K562 (cell line): ENCODE measurements at regions not wholly inside any gene's neighbourhood (a gene's known extent, or its start where the extent isn't known, plus 50 kb on each side); places are given as distances from the start of the nearest gene placed in this dataset.

Experiments
- ATAC-seq: fragments of 200-7000 bp; cut with Tn5 transposase; 3 replicates; pipeline ENCODE4 v1.9.1; 2020; ENCODE audit warnings: moderate library complexity
- BruUV-seq: library from RNA; stranded (reverse); fragments of 400-500 nt; replicated peaks from 2 replicates; lab custom pipeline; 2021; lab: Mats Ljungman, UMichigan
- CTCF ChIA-PET: fragments of 300-600 bp; formaldehyde crosslinking; extraction: SDS; loops from one replicate; lab custom pipeline; 2021; ENCODE audit warnings: low intra/inter-chr PET ratio; lab: Yijun Ruan, JAX
- POLR2A ChIA-PET: fragments of 300-600, 350-650 bp; sonication (Branson Sonifier 250); formaldehyde crosslinking; extraction: SDS; loops from one replicate; lab custom pipeline; 2021; ENCODE audit warnings: antibody characterized with exemption, inconsistent platforms; lab: Yijun Ruan, JAX
- DNase-seq, 4 experiments: peaks; one replicate each; pipeline versions ENCODE4 v3.0.0 to v3.0.0-alpha.2; 2011 to 2018; ENCODE audit warnings: low spot score in 3 of 4, mixed read lengths in 3 of 4; ENCODE audit errors: extremely low read depth in 1 of 4
- FAIRE-seq: peaks from 2 replicates; lab custom pipeline; 2011; peaks lifted over from hg19 to GRCh38; lab: Jason Lieb, UNC
- H2AFZ ChIP-seq: 2 replicates; pipeline ENCODE4 v1.6.0; 2011; ENCODE audit warnings: low read depth, low read length, control low read depth, inconsistent platforms
- H3K27ac ChIP-seq: fragments of 200-600 bp; 3 replicates; pipeline ENCODE4 v1.8.0; 2011; ENCODE audit warnings: low read depth, mild to moderate bottlenecking, control low read depth, inconsistent platforms, low read length, moderate library complexity, mixed read lengths; ENCODE audit errors: extremely low read depth
- H3K27me3 ChIP-seq, 2 experiments: fragments of 300-600 bp in 1 of 2; 2 replicates in 1 of 2; 3 replicates in 1 of 2; pipeline versions ENCODE4 v1.6.0 to v1.8.0; 2011; ENCODE audit warnings: inconsistent platforms in 2 of 2, low read length in 2 of 2, mild to moderate bottlenecking in 1 of 2, mixed read lengths in 1 of 2, moderate library complexity in 1 of 2; ENCODE audit not compliant: control insufficient read depth in 2 of 2, insufficient read depth in 2 of 2
- H3K36me3 ChIP-seq: fragments of 300-600 bp; 3 replicates; pipeline ENCODE4 v1.8.0; 2011; ENCODE audit warnings: mild to moderate bottlenecking, low read length, inconsistent platforms; ENCODE audit not compliant: control insufficient read depth, insufficient read depth
- H3K4me1 ChIP-seq, 2 experiments: fragments of 200-600 bp in 1 of 2; replicated peaks in 1 of 2; 2 replicates in 1 of 2; 3 replicates in 1 of 2; pipeline versions ENCODE4 v1.5.1 to v1.8.0; 2011; ENCODE audit warnings: inconsistent platforms in 2 of 2, low read length in 2 of 2, mild to moderate bottlenecking in 1 of 2, mixed read lengths in 1 of 2, moderate library complexity in 1 of 2; ENCODE audit not compliant: control insufficient read depth in 2 of 2, insufficient read depth in 2 of 2
- H3K4me2 ChIP-seq: 2 replicates; pipeline ENCODE4 v1.6.1; 2011; ENCODE audit warnings: low read length, control low read depth, inconsistent platforms, mixed read lengths; ENCODE audit not compliant: insufficient read depth
- H3K4me3 ChIP-seq: fragments of 200-600 bp; sonication (generic), shearing (Covaris generic); 2 replicates; pipeline ENCODE4 v1.5.1; 2016; ENCODE audit warnings: control low read depth, inconsistent platforms
- H3K79me2 ChIP-seq: fragments of 200-600 bp; 3 replicates; pipeline ENCODE4 v1.8.0; 2011; ENCODE audit warnings: low read length, inconsistent platforms; ENCODE audit not compliant: control insufficient read depth, insufficient read depth
- H3K9ac ChIP-seq, 2 experiments: 2 replicates each; pipeline versions ENCODE4 v1.6.0 to v1.6.1; 2011; ENCODE audit warnings: low read depth in 2 of 2, low read length in 2 of 2, control low read depth in 1 of 2, inconsistent platforms in 1 of 2, mild to moderate bottlenecking in 1 of 2, mixed read lengths in 1 of 2; ENCODE audit not compliant: insufficient read depth in 1 of 2
- H3K9me1 ChIP-seq: one replicate; pipeline ENCODE4 v1.6.0; 2011; ENCODE audit warnings: inconsistent platforms, mild to moderate bottlenecking, low read length, moderate library complexity; ENCODE audit not compliant: control insufficient read depth, insufficient read depth
- H3K9me3 ChIP-seq: replicated peaks from 2 replicates; pipeline ENCODE4 v1.5.1; 2011; ENCODE audit warnings: low read depth, low read length, inconsistent platforms; ENCODE audit not compliant: control insufficient read depth, insufficient read depth
- H4K20me1 ChIP-seq: replicated peaks from 2 replicates; pipeline ENCODE4 v1.6.1; 2011; ENCODE audit warnings: low read length, inconsistent platforms, mixed read lengths; ENCODE audit not compliant: control insufficient read depth, insufficient read depth
- TGIF2 ChIP-seq: sonication (generic); formaldehyde crosslinking; IDR thresholded peaks from 2 replicates; pipeline ENCODE4 v1.8.1; 2022; ENCODE audit warnings: mild to moderate bottlenecking, missing genetic modification reagents, moderate library complexity
- USF1 ChIP-seq: sonication (generic); formaldehyde crosslinking; IDR thresholded peaks from 2 replicates; pipeline ENCODE4 v1.9.0; 2022; ENCODE audit warnings: mild to moderate bottlenecking, missing genetic modification reagents
- ZNF717 ChIP-seq: fragments of 250-450 bp; sonication (Bioruptor Pico); IDR thresholded peaks from 2 replicates; pipeline ENCODE4 v1.5.0; 2021
- WGBS: fragments of 100-300 bp; shearing (Covaris generic); methylation state at CpG from one replicate; pipeline ENCODE4 v1.1.6; 2016; ENCODE audit warnings: low coverage, mixed read lengths; ENCODE audit not compliant: insufficient coverage; ENCODE audit errors: missing lambda C conversion rate; 5-methylcytosine and 5-hydroxymethylcytosine counted together
- in situ Hi-C: fragments of 300-500 bp; cut with MboI; formaldehyde crosslinking; loops from 4 replicates; pipeline ENCODE4 v1.15.0; 2018; ENCODE audit warnings: inconsistent platforms, mixed read lengths
- intact Hi-C: fragments of 100-400 bp; cut with micrococcal nuclease; formaldehyde crosslinking; loops from 2 replicates; pipeline ENCODE4 v1.14.2; 2022
- TF ChIP-seq, protein P1 (sequence below): fragments of 200-400 bp; formaldehyde crosslinking; IDR thresholded peaks from 2 replicates; pipeline ENCODE4 v1.6.1; 2017; ENCODE audit warnings: mild to moderate bottlenecking, low read depth, low read length, moderate library complexity

DNA sequence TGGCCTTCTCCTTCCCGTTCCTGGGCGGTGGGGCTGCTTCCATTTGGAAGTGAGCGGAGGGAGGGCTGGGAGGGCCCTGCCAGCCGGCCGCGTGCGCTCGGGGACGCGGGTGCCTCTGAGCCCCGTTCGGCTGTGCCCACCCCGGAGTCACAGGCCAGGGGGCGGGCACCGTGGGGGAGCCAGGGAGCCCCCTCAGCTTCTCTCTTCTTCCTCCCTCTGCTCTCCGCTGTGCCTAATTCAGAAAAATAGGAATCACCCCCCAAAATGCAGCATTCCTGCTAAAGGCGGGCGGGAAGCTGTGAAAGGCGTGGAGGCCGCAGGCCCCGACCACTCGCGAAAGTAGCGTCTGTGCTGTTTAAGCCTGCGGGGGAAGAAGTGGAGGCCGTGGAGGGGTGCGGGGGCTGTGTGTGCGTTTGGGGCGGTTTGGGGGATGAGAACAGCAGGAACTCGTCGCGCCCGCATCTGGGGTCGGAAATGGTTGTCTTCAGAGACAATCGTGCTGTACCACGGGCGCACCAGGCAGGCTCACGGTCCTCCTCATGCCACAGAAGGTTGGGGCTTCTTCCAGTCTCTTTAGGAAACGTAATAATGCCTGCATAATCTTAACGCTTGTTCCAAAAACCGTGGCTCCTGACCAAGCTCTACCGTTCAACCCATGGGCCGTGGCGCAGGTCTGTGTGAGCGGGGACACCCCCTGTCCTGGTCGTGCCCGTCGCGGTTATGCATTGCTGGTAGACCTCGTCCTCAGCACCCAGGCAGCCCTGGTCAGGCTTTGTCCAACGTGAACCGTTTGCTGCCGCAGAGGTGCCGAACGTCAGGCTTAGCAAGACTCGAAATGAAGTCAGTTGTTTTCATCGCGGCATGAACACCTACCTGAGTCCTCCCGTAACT lies 110.4 kb upstream of the SOX1 start (continued):
- no peak for TF ChIP-seq USF1 (CRISPR knock-in tag)
- TF ChIP-seq TGIF2 (CRISPR knock-in tag): no peak

GRCh38 chr13:111957913-111958450 lies 109.0 kb upstream of the SOX1 start:
- TF ChIP-seq ZNF717 (CRISPR knock-in tag): no peak
- TF ChIP-seq, protein P1, sequence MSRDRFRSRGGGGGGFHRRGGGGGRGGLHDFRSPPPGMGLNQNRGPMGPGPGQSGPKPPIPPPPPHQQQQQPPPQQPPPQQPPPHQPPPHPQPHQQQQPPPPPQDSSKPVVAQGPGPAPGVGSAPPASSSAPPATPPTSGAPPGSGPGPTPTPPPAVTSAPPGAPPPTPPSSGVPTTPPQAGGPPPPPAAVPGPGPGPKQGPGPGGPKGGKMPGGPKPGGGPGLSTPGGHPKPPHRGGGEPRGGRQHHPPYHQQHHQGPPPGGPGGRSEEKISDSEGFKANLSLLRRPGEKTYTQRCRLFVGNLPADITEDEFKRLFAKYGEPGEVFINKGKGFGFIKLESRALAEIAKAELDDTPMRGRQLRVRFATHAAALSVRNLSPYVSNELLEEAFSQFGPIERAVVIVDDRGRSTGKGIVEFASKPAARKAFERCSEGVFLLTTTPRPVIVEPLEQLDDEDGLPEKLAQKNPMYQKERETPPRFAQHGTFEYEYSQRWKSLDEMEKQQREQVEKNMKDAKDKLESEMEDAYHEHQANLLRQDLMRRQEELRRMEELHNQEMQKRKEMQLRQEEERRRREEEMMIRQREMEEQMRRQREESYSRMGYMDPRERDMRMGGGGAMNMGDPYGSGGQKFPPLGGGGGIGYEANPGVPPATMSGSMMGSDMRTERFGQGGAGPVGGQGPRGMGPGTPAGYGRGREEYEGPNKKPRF: no peak
- no peak overlapping the region for H3K4me2 ChIP-seq
- no TSS peak for BruUV-seq
- no peak overlapping the region for H3K4me3 ChIP-seq
- POLR2A ChIA-PET: no interaction called here
- H4K20me1 ChIP-seq: no peaks in the 10 kb centered on the region
- H2AFZ ChIP-seq: no peak overlapping the region
- H3K9ac ChIP-seq: no peak overlapping the region
- ATAC-seq (no peak), FAIRE-seq (no peak), DNase-seq (no peak)
- no peaks in the 10 kb centered on the region for H3K36me3 ChIP-seq
- peaks cover 0 to 41% of the 10 kb centered on the region in 2 experiments; a peak in 4 of 5 replicates for H3K27me3 ChIP-seq
- WGBS: 0% methylated on average over 13 of the region's 14 CpGs
- in situ Hi-C loops: no loop called here
- H3K4me1 ChIP-seq: no peaks in the 10 kb centered on the region
- H3K9me3 ChIP-seq: no peaks in the 10 kb centered on the region
- CTCF ChIA-PET: no interaction called here
- no peaks in the 10 kb centered on the region for H3K79me2 ChIP-seq
- H3K27ac ChIP-seq: no peak overlapping the region
- no peaks in the 10 kb centered on the region for H3K9me1 ChIP-seq
- intact Hi-C loops: no loop called here
